ENCODE measurements at regions not wholly inside any gene's neighbourhood (a gene's known extent, or its start where the extent isn't known, plus 50 kb on each side); places are given as distances from the start of the nearest gene placed in this dataset.
A peak's percentile ranks its signal among the peaks of the same experiment; 100 is the strongest.
"Not testable (repeated sequence)": the region's sequence is repeated elsewhere in the genome, so short reads cannot be mapped to it uniquely, and the experiment has no call there.

GRCh38 chr20:8994045-8994444 is 74.8 kb upstream of the PLCB4 start:
- no peak for DNase-seq

GRCh38 chr20:8995761-8996160 is 73.1 kb upstream of the PLCB4 start:
- DNase-seq, result no peak

- DNase-seq, result peak; percentile 69
Observed at GRCh38 chr20:8996817-8997512, 71.9 kb upstream of the PLCB4 start.

GRCh38 chr20:8997701-8998117 is 71.2 kb upstream of the PLCB4 start:
- DNase-seq, result peak; percentile 73

GRCh38 chr20:9011121-9011520 is 57.8 kb upstream of the PLCB4 start:
- DNase-seq, result peak; percentile 59

- not testable (repeated sequence) for DNase-seq
Observed at GRCh38 chr20:9015232-9015983, 53.5 kb upstream of the PLCB4 start.

- no peak for DNase-seq
Observed at GRCh38 chr20:9015984-9016324, 52.9 kb upstream of the PLCB4 start.

GRCh38 chr20:9018346-9018745 is 50.5 kb upstream of the PLCB4 start:
- DNase-seq, result no peak
